DOHH2 (cell line): ENCODE measurements at regions not wholly inside any gene's neighbourhood (a gene's known extent, or its start where the extent isn't known, plus 50 kb on each side); places are given as distances from the start of the nearest gene placed in this dataset.
"Not testable (repeated sequence)": the region's sequence is repeated elsewhere in the genome, so short reads cannot be mapped to it uniquely, and the experiment has no call there.

Experiments
- EZH2phosphoT487 ChIP-seq: fragments of 200-600 bp; sonication (generic); IDR thresholded peaks from 2 replicates; pipeline ENCODE4 v1.6.1; 2017; ENCODE audit warnings: borderline replicate concordance, mild to moderate bottlenecking, antibody characterized with exemption, low read length, moderate library complexity, mixed read lengths
- TF ChIP-seq, protein P1 (sequence below): fragments of 200-600 bp; sonication (generic); IDR thresholded peaks from one replicate; pipeline ENCODE4 v1.5.1; 2014; ENCODE audit warnings: antibody characterized with exemption, mild to moderate bottlenecking, low read depth, low read length; ENCODE audit not compliant: poor library complexity, severe bottlenecking

DNA sequence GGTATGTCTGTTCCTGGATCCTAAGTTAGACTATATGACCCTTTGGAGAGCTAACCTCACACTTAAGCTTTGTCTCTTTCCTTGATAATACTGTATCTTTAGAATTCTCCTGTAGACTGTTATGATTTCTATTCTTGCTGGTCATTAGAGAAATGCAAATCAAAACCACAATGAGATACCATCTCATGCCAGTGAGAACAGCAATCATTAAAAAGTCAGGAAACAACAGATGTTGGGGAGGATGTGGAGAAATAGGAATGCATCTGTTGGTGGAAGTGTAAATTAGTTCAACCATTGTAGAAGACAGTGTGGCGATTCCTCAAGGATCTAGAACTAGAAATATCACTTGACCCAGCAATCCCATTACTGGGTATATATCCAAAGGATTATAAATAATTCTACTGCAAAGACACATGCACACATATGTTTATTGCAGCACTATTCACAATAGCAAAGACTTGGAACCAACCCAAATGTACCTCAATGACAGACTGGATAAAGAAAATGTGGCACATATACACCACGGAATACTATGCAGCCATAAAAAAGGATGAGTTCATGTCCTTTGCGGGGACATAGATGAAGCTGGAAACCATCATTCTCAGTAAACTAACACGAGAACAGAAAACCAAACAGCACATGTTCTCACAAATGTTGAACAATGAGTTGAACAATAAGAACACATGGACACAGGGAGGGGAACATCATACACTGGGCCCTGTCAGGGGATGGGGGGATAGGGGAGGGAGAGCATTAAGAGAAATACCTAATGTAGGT is 867.8 kb upstream of the ADGRB3 start:
- TF ChIP-seq, protein P1, sequence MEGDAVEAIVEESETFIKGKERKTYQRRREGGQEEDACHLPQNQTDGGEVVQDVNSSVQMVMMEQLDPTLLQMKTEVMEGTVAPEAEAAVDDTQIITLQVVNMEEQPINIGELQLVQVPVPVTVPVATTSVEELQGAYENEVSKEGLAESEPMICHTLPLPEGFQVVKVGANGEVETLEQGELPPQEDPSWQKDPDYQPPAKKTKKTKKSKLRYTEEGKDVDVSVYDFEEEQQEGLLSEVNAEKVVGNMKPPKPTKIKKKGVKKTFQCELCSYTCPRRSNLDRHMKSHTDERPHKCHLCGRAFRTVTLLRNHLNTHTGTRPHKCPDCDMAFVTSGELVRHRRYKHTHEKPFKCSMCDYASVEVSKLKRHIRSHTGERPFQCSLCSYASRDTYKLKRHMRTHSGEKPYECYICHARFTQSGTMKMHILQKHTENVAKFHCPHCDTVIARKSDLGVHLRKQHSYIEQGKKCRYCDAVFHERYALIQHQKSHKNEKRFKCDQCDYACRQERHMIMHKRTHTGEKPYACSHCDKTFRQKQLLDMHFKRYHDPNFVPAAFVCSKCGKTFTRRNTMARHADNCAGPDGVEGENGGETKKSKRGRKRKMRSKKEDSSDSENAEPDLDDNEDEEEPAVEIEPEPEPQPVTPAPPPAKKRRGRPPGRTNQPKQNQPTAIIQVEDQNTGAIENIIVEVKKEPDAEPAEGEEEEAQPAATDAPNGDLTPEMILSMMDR, result not testable (repeated sequence)
- TF ChIP-seq EZH2phosphoT487, result not testable (repeated sequence)
